SK-N-SH (cell line): ENCODE measurements at regions not wholly inside any gene's neighbourhood (a gene's known extent, or its start where the extent isn't known, plus 50 kb on each side); places are given as distances from the start of the nearest gene placed in this dataset.

Experiments used
- MEF2A ChIP-seq: IDR thresholded peaks from 2 replicates; pipeline ENCODE4 v1.4.0; 2012; ENCODE audit warnings: low read depth, borderline replicate concordance
- TF ChIP-seq, protein P1 (sequence below): fragments of 200-600 bp; sonication (generic); IDR thresholded peaks from 2 replicates; pipeline ENCODE4 v1.6.1; 2017; ENCODE audit warnings: antibody characterized with exemption, mild to moderate bottlenecking, moderate library complexity

DNA sequence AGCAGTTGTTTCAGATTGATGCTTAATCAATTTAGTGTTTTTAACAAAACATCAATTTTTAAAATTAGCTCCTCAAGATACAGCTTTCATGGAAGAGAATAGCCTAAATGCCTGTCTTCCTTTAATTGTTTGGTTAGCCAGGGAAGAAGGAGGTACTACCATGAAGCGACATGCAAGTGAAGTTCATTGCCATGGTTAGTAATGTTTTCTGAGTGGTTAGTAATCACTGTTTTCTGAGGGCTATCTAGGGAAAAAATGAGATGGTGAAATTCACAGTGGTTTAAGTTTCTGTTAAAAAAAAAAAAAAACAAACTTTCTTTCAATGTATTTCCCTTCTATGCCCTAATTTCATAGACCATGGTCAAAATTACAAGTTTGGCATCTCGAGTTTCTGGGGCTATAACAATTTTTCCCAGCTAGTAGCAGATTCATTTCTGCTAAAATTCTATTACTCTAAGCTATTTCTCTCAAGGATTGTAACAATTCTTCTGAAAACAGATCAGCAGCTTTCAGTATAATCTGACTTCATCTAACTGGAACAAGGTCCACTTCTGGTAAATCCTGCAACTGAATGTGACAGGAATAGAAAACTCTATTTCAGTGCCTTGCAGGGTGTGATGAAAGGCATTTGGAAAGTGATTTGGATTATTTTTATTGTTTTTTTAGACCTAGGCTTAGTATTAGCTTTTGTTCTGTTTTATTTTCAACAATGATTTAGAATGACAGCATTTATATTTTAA lies 157.0 kb downstream of the PCDH18 start:
- TF ChIP-seq, protein P1, sequence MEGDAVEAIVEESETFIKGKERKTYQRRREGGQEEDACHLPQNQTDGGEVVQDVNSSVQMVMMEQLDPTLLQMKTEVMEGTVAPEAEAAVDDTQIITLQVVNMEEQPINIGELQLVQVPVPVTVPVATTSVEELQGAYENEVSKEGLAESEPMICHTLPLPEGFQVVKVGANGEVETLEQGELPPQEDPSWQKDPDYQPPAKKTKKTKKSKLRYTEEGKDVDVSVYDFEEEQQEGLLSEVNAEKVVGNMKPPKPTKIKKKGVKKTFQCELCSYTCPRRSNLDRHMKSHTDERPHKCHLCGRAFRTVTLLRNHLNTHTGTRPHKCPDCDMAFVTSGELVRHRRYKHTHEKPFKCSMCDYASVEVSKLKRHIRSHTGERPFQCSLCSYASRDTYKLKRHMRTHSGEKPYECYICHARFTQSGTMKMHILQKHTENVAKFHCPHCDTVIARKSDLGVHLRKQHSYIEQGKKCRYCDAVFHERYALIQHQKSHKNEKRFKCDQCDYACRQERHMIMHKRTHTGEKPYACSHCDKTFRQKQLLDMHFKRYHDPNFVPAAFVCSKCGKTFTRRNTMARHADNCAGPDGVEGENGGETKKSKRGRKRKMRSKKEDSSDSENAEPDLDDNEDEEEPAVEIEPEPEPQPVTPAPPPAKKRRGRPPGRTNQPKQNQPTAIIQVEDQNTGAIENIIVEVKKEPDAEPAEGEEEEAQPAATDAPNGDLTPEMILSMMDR = no peak
- TF ChIP-seq MEF2A = no peak
